ENCODE measurements at regions not wholly inside any gene's neighbourhood (a gene's known extent, or its start where the extent isn't known, plus 50 kb on each side); places are given as distances from the start of the nearest gene placed in this dataset.

DNA sequence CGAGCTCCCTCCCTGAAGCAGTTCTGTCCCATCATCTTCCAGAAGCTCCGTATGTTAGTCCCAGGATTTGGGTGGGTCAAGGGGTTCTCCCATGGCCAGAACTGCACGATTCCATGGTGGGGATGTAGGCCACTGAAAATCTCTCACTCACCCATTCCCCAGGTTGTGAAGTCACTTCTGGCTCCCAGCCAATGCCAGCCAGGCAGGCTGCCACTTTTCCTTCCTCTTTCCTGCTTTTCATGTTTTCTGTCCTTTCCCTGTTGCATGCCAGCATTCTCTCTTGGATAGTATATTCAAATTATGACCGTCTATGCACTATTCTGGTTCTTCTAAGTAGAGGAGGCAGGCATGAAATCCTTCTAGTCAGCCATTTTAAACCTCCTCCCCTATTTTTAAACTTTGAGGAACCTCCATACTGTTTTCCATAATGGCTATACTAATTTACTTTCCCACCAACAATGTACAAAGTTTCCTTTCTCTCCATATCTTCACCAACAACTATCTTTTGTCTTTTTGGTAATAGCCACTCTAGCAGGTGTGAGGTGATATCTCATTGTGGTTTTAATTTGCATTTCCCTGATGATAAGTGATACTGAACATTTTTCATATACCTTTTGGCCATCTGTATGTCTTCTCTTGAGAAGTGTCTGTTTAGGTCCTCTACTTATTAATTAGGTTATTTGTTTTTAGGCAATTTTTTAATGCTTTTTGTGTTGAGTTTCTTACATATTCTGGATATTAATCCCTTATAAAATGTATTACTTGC lies 182.1 kb upstream of the TET2 start:
- DNase-seq (ENCODE audit: low read depth in 2 of 2), result no peak

DNA sequence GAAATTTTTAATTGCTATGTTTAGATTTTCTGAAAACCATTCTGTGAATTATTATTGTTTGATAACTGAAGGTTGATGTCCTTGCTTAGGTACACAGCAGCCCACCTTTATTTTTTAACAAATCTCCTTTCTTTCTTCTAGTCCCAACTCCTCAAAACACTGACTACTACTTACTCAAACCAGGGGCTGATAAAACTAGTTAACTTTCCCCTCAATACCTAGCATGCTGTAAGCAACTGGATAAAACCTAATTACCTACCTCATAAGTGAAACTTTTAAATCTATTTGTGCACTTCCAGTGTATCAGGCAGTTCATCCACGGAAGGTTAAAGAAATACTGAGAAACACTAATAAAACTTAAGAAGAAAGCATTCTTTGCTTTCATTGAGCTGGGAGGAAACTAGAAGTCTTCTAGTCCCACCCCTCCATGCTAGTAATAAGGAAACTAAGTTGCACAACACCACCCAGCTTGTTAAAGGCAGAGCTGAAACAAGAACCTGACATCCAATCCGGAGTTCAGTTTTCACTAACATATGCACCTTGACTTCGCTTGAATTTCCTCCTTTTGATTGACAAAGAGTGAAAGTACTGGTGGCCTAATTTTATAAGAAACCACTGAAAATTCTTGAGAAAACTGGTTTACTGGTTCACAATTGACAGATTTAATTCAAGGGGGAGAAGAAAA lies 180.2 kb upstream of the TET2 start:
- DNase-seq (ENCODE audit: low read depth in 2 of 2), result no peak

GRCh38 chr4:104967034-104967401 lies 179.7 kb upstream of the TET2 start:
- DNase-seq (ENCODE audit: low read depth in 2 of 2), result no peak

DNA sequence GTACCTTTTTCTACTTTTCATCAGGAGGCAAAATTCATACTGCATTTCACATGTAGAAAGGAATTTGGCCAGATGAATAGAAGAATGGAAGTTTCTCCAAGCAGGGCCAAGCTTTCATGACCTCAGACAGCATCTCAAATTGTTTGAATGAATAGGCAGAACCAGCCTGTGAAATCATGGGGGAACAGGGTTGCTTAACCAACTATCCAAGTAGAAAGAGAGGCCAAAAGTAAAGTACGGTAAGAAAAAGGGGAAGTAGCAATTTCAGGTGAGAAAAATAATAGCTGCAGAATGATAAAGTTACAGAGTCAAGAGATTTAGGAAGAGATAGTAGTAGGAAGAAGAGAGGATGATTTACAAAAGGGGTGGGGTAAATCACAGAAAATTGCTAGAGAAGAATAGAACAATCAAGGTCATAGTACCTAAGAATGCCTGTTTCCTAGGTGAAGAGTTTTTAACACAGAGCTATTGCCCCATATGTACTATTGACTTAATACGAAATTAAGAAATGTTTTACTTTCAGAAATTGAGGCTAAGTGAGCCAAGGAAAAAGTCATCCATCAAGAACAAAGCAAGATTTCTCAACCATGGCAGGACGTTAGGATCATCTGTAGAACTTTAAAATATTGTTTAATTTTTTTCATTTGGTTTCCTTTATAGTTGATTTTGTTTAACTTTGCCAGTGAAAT lies 177.1 kb upstream of the TET2 start:
- DNase-seq (ENCODE audit: low read depth in 2 of 2), result no peak

DNA sequence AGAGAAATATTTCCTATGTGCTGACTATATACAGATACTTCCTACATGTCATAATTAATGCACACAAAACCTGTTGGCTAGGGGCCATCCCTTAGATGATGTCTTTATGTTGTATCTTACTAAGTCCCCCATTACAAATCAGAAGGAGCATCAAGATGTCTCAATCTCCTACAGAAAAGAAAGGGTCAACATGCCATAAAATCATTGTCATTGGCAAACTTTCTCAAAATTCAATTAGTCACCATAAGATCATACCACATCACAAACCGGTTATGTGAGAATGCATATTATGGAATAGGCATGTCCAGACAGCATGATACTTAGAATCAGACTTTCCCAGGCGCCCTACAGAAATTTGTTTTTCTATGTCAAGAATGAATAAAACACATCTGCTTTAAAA lies 175.2 kb upstream of the TET2 start:
- DNase-seq (ENCODE audit: low read depth in 2 of 2), result no peak

GRCh38 chr4:104973708-104974107 lies 173.0 kb upstream of the TET2 start:
- no peak for DNase-seq (ENCODE audit: low read depth in 2 of 2)

- no peak for DNase-seq (ENCODE audit: low read depth in 2 of 2)
These were observed 171.1 kb upstream of the TET2 start for GRCh38 chr4:104975617-104976016.

DNA sequence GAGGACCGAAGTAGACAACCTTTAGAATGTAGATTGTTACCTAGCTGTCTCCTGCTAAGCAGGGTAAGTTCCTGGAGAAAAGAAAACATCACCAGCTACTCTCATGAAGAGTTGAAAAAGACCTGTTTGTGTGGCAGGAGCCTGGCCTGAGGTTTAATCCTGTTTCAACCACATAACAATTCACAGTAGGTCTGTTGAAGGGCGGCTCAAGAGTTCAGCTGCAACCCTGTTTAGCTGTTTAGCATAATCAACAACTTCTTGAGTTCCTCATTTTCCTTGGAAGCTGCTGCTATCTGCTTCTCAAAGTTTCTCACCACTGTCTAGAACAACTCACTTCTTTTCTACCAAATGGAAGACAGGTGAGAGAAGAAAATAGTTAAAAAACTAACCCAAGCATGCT lies 170.4 kb upstream of the TET2 start:
- no peak for DNase-seq (ENCODE audit: low read depth in 2 of 2)

DNA sequence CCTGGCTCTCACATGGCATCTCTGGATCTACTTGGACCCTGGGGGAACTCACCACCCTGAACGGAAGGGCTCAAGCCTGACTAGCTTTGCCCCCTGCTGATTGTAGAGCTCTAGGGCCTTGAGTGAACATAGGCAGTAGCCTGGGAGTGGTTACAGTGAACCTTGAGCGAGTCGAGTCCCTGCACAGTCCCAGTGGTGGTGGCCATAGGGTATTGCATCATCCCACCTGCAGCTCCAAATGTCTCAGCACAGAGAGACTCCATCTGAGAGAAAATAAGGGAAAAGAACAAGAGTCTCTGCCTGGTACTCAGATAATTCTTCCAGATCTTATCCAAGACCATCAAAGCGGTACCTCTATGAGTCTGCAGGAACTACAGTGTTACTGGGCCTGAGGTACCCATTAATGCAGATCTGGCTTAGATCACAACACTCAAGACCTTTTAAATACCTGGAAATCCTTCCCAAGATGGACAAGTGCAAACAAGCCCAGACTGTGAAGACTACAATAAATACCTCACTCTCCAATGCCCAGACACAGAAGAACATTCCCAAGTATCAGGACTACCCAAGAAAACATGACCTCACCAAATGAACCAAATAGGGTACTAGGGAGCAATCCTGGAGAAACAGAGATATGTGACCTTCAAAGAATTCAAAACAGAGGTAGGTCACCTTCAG lies 167.5 kb upstream of the TET2 start:
- no peak for DNase-seq (ENCODE audit: low read depth in 2 of 2)

DNA sequence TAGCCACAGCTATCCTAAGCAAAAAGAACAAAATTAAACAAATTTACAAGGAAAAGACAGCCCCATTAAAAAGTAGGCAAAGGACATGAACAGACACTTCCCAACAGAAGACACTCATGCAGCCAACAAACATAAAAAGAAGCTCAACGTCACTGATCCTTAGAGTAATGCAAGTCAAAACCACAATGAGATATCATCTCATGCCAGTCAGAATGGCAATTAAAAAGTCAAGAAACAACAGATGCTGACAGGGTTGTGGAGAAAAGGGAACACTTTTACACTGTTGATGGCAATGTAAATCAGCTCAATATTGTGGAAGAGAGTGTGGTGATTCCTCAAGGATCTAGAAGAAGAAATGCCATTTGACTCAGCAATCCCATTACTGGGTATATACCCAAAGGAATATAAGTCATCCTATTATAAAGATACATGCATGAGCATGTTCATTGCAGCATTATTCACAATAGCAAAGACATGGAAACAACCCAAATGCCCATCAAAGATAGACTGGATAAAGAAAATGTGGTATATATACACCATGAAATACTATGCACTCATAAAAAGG lies 163.0 kb upstream of the TET2 start:
- no peak for DNase-seq (ENCODE audit: low read depth in 2 of 2)

DNA sequence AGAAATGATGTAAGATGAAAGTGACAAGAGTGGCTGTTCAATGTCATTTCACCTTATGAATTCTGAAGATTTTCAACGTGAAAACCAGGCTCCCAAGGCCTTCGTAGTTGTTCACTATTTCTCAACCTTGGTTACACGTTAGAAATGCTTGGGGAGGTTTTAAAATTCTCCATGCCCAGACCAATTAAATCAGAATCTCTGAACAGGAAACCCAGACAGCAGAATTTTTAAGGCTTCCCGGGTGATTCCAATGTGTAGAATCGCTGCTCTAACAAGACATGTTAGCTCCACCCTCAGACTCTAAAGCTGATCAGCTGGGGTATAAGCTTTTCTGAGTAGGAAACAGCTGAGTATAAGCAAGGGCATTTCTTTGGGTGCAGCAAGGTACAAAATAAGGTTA lies 160.4 kb upstream of the TET2 start:
- DNase-seq (ENCODE audit: low read depth in 2 of 2), result no peak

DNA sequence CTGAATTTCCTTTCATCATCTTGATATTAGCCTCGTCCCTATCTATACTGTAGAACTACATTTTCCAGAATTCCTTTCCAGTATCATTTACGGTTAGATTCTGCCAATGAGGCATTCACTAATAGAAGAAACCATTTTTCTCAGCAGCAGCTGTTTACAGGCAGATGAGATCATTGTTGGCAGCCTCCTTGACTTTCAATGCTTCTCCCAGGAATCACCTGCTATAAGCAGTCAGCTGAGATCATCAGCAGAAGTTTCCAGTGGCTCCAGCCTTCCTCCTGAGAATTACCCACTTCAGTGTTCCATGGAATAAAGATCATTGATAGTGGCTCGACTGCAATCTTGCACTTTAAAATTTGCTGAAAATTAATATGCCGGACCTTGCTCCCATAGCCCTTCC lies 157.3 kb upstream of the TET2 start:
- DNase-seq (ENCODE audit: low read depth in 2 of 2), result no peak

DNA sequence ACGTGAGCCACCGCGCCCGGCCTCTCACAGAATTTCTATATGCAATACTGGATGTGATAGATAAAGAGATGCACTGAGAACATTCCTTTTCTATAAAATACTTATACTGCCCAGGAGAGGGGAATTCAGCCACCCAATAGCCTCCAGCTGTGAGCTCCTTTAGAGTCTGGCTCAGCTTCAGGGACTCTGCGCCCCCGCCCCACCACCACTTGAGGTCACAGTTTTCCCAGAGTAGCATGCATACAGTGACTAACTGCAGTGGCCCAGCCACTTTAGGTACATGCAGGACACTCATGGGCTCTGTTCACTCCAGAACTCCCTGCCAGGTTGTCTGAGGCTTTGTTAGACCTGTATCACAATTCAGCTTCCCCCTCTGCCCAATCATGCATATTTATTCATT lies 144.4 kb upstream of the TET2 start:
- no peak for DNase-seq (ENCODE audit: low read depth in 2 of 2)

- no peak for DNase-seq (ENCODE audit: low read depth in 2 of 2)
These were observed 132.4 kb upstream of the TET2 start for GRCh38 chr4:105014234-105014633.

DNA sequence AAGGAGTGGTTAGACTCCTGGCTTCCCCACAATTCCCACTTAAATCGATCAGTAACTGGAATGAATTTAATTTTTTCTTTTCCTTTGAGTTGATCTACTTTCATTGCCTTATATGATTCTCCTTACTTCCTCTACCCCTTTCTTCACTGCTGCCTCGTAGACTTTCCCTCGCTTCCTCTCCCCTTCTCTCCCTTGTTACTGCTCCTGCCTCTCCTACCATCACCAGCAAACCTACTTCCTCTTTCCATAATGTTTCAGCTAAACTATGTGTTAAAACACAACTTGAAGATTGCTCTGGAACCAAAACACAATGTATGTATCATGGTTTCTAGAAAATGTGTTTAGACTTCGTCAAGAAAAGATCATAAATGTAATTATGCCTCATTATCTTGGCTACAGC lies 132.0 kb upstream of the TET2 start:
- no peak for DNase-seq (ENCODE audit: low read depth in 2 of 2)

GRCh38 chr4:105015750-105016149 lies 130.9 kb upstream of the TET2 start:
- DNase-seq (ENCODE audit: low read depth in 2 of 2), result no peak

DNA sequence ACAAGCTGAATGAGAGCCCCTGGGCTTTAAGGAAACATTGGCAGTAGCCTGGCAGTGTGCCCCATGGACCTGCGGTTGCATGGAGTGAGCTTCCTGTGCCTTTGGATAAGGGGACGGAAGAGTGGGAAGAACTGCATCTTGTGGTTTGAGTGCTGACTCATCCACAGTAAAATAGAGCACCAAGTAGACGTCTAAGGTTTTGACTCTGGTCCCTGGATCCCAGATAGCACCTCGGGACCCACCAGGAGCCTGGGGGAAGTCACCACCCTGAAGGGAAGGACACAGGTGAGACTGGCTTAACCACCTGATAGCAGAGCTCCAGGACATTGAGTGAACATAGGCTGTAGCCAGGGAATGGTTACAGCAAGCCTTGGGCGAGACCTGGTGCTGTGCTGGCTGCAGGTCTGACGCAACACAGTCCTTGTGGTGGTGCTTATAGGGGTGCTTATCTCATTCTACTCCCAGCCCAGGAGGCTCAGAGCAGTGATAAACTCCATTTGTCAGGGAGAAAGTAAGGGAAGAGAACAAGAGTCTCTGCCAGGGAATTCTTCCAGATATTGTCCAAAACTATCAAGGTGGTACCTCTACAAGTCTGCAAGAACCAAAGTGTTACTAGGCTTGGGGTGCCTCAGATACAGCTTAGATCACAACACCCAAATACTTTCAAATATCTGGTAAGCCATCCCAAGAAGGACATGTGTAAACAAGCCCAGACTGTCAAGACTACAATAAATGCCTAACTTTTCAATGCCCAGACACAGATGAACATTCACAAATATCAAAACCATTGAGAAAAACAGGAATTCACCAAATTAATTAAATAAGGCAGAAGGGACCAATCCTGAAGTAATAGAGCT lies 123.6 kb upstream of the TET2 start:
- DNase-seq (ENCODE audit: low read depth in 2 of 2), result no peak

GRCh38 chr4:105023668-105024055 lies 123.0 kb upstream of the TET2 start:
- DNase-seq (ENCODE audit: low read depth in 2 of 2), result no peak

DNA sequence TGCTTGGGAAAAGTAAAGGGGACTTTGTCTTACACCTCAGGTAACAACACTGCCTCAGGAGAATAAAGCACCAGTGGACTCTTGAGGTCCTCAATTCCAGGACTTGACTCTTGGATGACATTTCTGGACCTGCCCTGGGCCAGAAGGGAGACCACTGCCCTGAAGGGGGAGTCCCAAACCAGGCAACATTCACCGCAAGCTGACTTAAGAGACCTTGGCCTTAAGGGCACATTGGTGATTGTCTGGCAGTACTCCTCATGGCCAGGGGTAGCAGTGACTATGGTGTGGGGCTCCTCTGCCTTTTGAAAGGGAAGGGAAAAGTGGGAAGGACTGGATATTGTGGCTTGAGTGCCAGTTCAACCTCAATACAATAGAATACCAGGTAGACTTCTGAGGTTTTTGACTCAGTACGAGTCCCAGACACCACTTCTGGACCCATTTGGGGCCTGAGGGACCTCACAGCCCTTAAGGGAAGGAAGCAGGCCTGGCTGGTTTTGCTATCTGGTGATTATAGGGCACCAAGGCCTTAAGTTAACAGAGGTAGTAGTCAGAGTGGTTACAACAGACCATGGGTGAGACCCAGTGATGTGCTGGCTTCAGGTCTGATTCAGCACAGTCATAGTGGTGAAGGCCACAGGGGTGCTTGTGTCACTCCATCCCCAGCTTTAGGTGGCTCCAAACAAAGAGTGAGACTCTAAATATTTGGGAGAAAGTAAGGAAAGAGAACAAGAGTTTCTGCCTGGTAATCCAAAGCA lies 121.2 kb upstream of the TET2 start:
- no peak for DNase-seq (ENCODE audit: low read depth in 2 of 2)

GRCh38 chr4:105036991-105037390 lies 109.7 kb upstream of the TET2 start:
- DNase-seq (ENCODE audit: low read depth in 2 of 2), result no peak

- no peak for DNase-seq (ENCODE audit: low read depth in 2 of 2)
These were observed 104.2 kb upstream of the TET2 start for GRCh38 chr4:105042451-105042850.
